ENCODE measurements at regions not wholly inside any gene's neighbourhood (a gene's known extent, or its start where the extent isn't known, plus 50 kb on each side); places are given as distances from the start of the nearest gene placed in this dataset.

- no peak overlapping the region for H3K4me3 ChIP-seq (ENCODE audit: low read length)
- H3K36me3 Mint-ChIP-seq (ENCODE audit: low read depth) = no peaks in the 10 kb centered on the region
- H3K4me3 Mint-ChIP-seq = no peak overlapping the region
- no peak overlapping the region for H3K27ac Mint-ChIP-seq
- no peak for TF ChIP-seq CTCF (IDR thresholded peaks at IDR 0.05)
- H3K36me3 ChIP-seq (ENCODE audit: insufficient read depth, low read length) = no peaks in the 10 kb centered on the region
- no peaks in the 10 kb centered on the region for H3K27me3 ChIP-seq (ENCODE audit: control insufficient read depth in 1 of 2, insufficient read depth in 2 of 2, low read length in 2 of 2)
- peaks cover 8% of the 10 kb centered on the region for H3K4me1 Mint-ChIP-seq (ENCODE audit: low read depth)
- ATAC-seq (ENCODE audit: poor library complexity) = no peak
- CTCF ChIA-PET = no interaction called here
- POLR2A ChIA-PET = no interaction called here
- peaks cover 9% of the 10 kb centered on the region for H3K27me3 Mint-ChIP-seq
- H3K9me3 Mint-ChIP-seq = no peaks in the 10 kb centered on the region
- H3K27ac ChIP-seq (ENCODE audit: low read depth in 1 of 2, low read length in 2 of 2) = no peak overlapping the region
- intact Hi-C loops (cut with DNase I, micrococcal nuclease) = no loop called here
- DNase-seq = no peak
- no peaks in the 10 kb centered on the region for H3K4me1 ChIP-seq (ENCODE audit: insufficient read depth, low read length)
- H3K9me3 ChIP-seq (ENCODE audit: control insufficient read depth in 1 of 2, insufficient read depth in 1 of 2, low read length in 2 of 2) = peaks cover 0 to under 1% of the 10 kb centered on the region in 2 experiments
Measured at GRCh38 chr18:79599441-79599931, 80.1 kb upstream of the CTDP1 start.

- Histone ChIP-seq H3K27ac (ENCODE audit: low read depth in 1 of 2, low read length in 2 of 2) (no peak overlapping the region), H3K4me3 (ENCODE audit: low read length) (no peak overlapping the region), H3K36me3 (ENCODE audit: insufficient read depth, low read length) (no peaks in the 10 kb centered on the region), H3K4me1 (ENCODE audit: insufficient read depth, low read length) (no peaks in the 10 kb centered on the region), H3K27me3 (ENCODE audit: control insufficient read depth in 1 of 2, insufficient read depth in 2 of 2, low read length in 2 of 2) (no peaks in the 10 kb centered on the region), H3K9me3 (ENCODE audit: control insufficient read depth in 1 of 2, insufficient read depth in 1 of 2, low read length in 2 of 2) (peaks cover 0 to 6% of the 10 kb centered on the region in 2 experiments)
- intact Hi-C loops (cut with DNase I, micrococcal nuclease) = no loop called here
- ChIA-PET POLR2A (no interaction called here), CTCF (no interaction called here)
- DNase-seq (no peak), ATAC-seq (ENCODE audit: poor library complexity) (no peak)
- no peaks in the 10 kb centered on the region for H3K9me3 Mint-ChIP-seq
- no peaks in the 10 kb centered on the region for H3K36me3 Mint-ChIP-seq (ENCODE audit: low read depth)
- peaks cover 3% of the 10 kb centered on the region for H3K27me3 Mint-ChIP-seq
- H3K27ac Mint-ChIP-seq = no peak overlapping the region
- H3K4me3 Mint-ChIP-seq = no peak overlapping the region
- H3K4me1 Mint-ChIP-seq (ENCODE audit: low read depth) = peaks cover 8% of the 10 kb centered on the region
- TF ChIP-seq CTCF (IDR thresholded peaks at IDR 0.05) = no peak
Measured at GRCh38 chr18:79600141-79600540, 79.5 kb upstream of the CTDP1 start.

GRCh38 chr18:79600596-79600995, 79.0 kb upstream of the CTDP1 start:
- ChIA-PET CTCF (no interaction called here), POLR2A (interaction anchor here (0.9 kb wide), 1 partner anchor 196 kb away, joined by 3 read pairs; no protein-coding TSS in a partner anchor)
- no peaks in the 10 kb centered on the region for H3K27me3 ChIP-seq (ENCODE audit: control insufficient read depth in 1 of 2, insufficient read depth in 2 of 2, low read length in 2 of 2)
- intact Hi-C loops (cut with DNase I, micrococcal nuclease) = no loop called here
- no peak for ATAC-seq (ENCODE audit: poor library complexity)
- Mint-ChIP-seq H3K27me3 (no peaks in the 10 kb centered on the region), H3K4me3 (no peak overlapping the region), H3K9me3 (no peaks in the 10 kb centered on the region), H3K36me3 (ENCODE audit: low read depth) (no peaks in the 10 kb centered on the region), H3K27ac (no peak overlapping the region), H3K4me1 (ENCODE audit: low read depth) (peaks cover 8% of the 10 kb centered on the region)
- no peak for TF ChIP-seq CTCF (IDR thresholded peaks at IDR 0.05)
- no peak for DNase-seq
- no peaks in the 10 kb centered on the region for H3K4me1 ChIP-seq (ENCODE audit: insufficient read depth, low read length)
- H3K27ac ChIP-seq (ENCODE audit: low read depth in 1 of 2, low read length in 2 of 2) = no peak overlapping the region
- no peaks in the 10 kb centered on the region for H3K36me3 ChIP-seq (ENCODE audit: insufficient read depth, low read length)
- peaks cover 0 to 6% of the 10 kb centered on the region in 2 experiments for H3K9me3 ChIP-seq (ENCODE audit: control insufficient read depth in 1 of 2, insufficient read depth in 1 of 2, low read length in 2 of 2)
- H3K4me3 ChIP-seq (ENCODE audit: low read length) = no peak overlapping the region
